ENCODE measurements at regions not wholly inside any gene's neighbourhood (a gene's known extent, or its start where the extent isn't known, plus 50 kb on each side); places are given as distances from the start of the nearest gene placed in this dataset.

DNA sequence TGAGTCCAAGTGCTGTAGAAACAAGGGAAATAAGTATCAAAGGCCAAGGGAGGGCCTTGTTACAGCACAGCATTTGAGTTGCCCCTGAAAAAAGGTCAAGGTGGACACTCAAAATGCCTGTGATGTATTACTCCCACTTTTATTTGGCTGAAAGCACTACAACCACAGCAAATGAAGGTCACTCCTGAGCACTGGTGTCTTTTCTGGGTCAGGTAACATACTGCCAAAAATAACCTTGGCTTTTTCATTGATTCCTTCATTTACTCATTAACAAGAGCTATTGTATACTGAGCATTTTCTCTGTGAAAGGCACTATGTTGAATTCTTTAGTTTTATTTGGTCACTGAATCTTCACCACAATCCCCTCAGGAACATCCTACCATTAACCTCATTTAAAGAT lies 590.3 kb downstream of the BCL11A start:
- no peak for ATAC-seq
- TF ChIP-seq ISL1 (CRISPR knock-in tag; IDR thresholded peaks at IDR 0.05) (no peak), PPARA (CRISPR knock-in tag; IDR thresholded peaks at IDR 0.05; ENCODE audit: borderline replicate concordance) (no peak), ZNF8 (CRISPR knock-in tag; IDR thresholded peaks at IDR 0.05) (no peak), ESRRG (CRISPR knock-in tag; IDR thresholded peaks at IDR 0.05) (no peak), BACH2 (CRISPR knock-in tag; IDR thresholded peaks at IDR 0.05; ENCODE audit: borderline replicate concordance) (no peak), ZC3H10 (CRISPR knock-in tag; IDR thresholded peaks at IDR 0.05) (no peak), ARNTL (CRISPR knock-in tag; IDR thresholded peaks at IDR 0.05; ENCODE audit: borderline replicate concordance, low read depth) (no peak), TCF4 (CRISPR knock-in tag; IDR thresholded peaks at IDR 0.05; ENCODE audit: borderline replicate concordance) (no peak), ZFP30 (CRISPR knock-in tag; IDR thresholded peaks at IDR 0.05) (no peak), GLIS3 (CRISPR knock-in tag; IDR thresholded peaks at IDR 0.05) (no peak), SNAI2 (CRISPR knock-in tag; IDR thresholded peaks at IDR 0.05) (no peak), ZNF70 (CRISPR knock-in tag; IDR thresholded peaks at IDR 0.05) (no peak), ZNF565 (CRISPR knock-in tag; conservative IDR thresholded peaks at IDR 0.05; ENCODE audit: low read depth) (no peak), CSDC2 (CRISPR knock-in tag; IDR thresholded peaks at IDR 0.05) (no peak), OSR1 (CRISPR knock-in tag; IDR thresholded peaks at IDR 0.05) (no peak), TOX (CRISPR knock-in tag; IDR thresholded peaks at IDR 0.05; ENCODE audit: borderline replicate concordance) (no peak)
- TF ChIP-seq, protein P1, sequence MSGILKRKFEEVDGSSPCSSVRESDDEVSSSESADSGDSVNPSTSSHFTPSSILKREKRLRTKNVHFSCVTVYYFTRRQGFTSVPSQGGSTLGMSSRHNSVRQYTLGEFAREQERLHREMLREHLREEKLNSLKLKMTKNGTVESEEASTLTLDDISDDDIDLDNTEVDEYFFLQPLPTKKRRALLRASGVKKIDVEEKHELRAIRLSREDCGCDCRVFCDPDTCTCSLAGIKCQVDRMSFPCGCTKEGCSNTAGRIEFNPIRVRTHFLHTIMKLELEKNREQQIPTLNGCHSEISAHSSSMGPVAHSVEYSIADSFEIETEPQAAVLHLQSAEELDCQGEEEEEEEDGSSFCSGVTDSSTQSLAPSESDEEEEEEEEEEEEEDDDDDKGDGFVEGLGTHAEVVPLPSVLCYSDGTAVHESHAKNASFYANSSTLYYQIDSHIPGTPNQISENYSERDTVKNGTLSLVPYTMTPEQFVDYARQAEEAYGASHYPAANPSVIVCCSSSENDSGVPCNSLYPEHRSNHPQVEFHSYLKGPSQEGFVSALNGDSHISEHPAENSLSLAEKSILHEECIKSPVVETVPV (CRISPR knock-in tag; IDR thresholded peaks at IDR 0.05) = no peak
- TF ChIP-seq, protein P2, sequence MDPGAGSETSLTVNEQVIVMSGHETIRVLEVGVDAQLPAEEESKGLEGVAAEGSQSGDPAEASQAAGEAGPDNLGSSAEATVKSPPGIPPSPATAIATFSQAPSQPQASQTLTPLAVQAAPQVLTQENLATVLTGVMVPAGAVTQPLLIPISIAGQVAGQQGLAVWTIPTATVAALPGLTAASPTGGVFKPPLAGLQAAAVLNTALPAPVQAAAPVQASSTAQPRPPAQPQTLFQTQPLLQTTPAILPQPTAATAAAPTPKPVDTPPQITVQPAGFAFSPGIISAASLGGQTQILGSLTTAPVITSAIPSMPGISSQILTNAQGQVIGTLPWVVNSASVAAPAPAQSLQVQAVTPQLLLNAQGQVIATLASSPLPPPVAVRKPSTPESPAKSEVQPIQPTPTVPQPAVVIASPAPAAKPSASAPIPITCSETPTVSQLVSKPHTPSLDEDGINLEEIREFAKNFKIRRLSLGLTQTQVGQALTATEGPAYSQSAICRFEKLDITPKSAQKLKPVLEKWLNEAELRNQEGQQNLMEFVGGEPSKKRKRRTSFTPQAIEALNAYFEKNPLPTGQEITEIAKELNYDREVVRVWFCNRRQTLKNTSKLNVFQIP (CRISPR knock-in tag; IDR thresholded peaks at IDR 0.05; ENCODE audit: borderline replicate concordance, low read depth) = no peak
- TF ChIP-seq, protein P3, sequence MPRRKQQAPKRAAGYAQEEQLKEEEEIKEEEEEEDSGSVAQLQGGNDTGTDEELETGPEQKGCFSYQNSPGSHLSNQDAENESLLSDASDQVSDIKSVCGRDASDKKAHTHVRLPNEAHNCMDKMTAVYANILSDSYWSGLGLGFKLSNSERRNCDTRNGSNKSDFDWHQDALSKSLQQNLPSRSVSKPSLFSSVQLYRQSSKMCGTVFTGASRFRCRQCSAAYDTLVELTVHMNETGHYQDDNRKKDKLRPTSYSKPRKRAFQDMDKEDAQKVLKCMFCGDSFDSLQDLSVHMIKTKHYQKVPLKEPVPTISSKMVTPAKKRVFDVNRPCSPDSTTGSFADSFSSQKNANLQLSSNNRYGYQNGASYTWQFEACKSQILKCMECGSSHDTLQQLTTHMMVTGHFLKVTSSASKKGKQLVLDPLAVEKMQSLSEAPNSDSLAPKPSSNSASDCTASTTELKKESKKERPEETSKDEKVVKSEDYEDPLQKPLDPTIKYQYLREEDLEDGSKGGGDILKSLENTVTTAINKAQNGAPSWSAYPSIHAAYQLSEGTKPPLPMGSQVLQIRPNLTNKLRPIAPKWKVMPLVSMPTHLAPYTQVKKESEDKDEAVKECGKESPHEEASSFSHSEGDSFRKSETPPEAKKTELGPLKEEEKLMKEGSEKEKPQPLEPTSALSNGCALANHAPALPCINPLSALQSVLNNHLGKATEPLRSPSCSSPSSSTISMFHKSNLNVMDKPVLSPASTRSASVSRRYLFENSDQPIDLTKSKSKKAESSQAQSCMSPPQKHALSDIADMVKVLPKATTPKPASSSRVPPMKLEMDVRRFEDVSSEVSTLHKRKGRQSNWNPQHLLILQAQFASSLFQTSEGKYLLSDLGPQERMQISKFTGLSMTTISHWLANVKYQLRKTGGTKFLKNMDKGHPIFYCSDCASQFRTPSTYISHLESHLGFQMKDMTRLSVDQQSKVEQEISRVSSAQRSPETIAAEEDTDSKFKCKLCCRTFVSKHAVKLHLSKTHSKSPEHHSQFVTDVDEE (CRISPR knock-in tag; IDR thresholded peaks at IDR 0.05) = no peak
- TF ChIP-seq, protein P4, sequence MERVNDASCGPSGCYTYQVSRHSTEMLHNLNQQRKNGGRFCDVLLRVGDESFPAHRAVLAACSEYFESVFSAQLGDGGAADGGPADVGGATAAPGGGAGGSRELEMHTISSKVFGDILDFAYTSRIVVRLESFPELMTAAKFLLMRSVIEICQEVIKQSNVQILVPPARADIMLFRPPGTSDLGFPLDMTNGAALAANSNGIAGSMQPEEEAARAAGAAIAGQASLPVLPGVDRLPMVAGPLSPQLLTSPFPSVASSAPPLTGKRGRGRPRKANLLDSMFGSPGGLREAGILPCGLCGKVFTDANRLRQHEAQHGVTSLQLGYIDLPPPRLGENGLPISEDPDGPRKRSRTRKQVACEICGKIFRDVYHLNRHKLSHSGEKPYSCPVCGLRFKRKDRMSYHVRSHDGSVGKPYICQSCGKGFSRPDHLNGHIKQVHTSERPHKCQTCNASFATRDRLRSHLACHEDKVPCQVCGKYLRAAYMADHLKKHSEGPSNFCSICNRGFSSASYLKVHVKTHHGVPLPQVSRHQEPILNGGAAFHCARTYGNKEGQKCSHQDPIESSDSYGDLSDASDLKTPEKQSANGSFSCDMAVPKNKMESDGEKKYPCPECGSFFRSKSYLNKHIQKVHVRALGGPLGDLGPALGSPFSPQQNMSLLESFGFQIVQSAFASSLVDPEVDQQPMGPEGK (CRISPR knock-in tag; IDR thresholded peaks at IDR 0.05; ENCODE audit: borderline replicate concordance) = no peak

DNA sequence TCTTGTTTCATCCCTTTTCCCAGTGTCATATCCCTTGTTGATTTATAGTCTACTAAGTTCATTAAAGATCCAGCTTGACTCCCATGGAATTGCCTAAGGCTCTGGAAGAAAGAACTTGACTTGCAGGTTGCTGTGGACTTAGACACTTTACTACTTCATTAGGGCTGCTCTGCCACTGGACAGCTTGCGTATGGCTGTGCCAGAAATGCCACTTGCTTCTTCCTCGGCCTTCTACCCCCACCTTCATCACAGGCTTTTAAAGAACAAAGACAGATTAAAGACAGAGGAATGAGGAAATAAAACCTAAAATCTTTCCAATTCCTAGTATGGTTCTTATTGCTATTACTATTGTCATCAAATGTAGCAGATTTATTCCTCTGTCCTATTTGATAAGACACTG lies 591.7 kb downstream of the BCL11A start:
- no peak for ATAC-seq
- TF ChIP-seq RARB (CRISPR knock-in tag; IDR thresholded peaks at IDR 0.05) = no peak
- TF ChIP-seq ARNTL (CRISPR knock-in tag; IDR thresholded peaks at IDR 0.05; ENCODE audit: borderline replicate concordance, low read depth) = no peak
- no peak for TF ChIP-seq SNAI2 (CRISPR knock-in tag; IDR thresholded peaks at IDR 0.05)
- TF ChIP-seq, protein P1 (CRISPR knock-in tag; IDR thresholded peaks at IDR 0.05) = no peak
- TF ChIP-seq, protein P4 (CRISPR knock-in tag; IDR thresholded peaks at IDR 0.05; ENCODE audit: borderline replicate concordance) = no peak
- TF ChIP-seq, protein P5, sequence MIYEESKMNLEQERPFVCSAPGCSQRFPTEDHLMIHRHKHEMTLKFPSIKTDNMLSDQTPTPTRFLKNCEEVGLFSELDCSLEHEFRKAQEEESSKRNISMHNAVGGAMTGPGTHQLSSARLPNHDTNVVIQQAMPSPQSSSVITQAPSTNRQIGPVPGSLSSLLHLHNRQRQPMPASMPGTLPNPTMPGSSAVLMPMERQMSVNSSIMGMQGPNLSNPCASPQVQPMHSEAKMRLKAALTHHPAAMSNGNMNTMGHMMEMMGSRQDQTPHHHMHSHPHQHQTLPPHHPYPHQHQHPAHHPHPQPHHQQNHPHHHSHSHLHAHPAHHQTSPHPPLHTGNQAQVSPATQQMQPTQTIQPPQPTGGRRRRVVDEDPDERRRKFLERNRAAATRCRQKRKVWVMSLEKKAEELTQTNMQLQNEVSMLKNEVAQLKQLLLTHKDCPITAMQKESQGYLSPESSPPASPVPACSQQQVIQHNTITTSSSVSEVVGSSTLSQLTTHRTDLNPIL (CRISPR knock-in tag; IDR thresholded peaks at IDR 0.05; ENCODE audit: low read depth) = no peak
- TF ChIP-seq, protein P2 (CRISPR knock-in tag; IDR thresholded peaks at IDR 0.05; ENCODE audit: borderline replicate concordance, low read depth) = no peak
- TF ChIP-seq, protein P3 (CRISPR knock-in tag; IDR thresholded peaks at IDR 0.05) = no peak
